ENCODE measurements at regions not wholly inside any gene's neighbourhood (a gene's known extent, or its start where the extent isn't known, plus 50 kb on each side); places are given as distances from the start of the nearest gene placed in this dataset.

- TF ChIP-seq GATA3 (IDR thresholded peaks at IDR 0.05; ENCODE audit: low read depth, low read length) (no peak), GATA2 (IDR thresholded peaks at IDR 0.05; ENCODE audit: low read depth, low read length) (no peak)
These were observed 691.3 kb downstream of the SQOR start for GRCh38 chr15:46326173-46326572.
